GM10847 (cell line): ENCODE measurements at regions not wholly inside any gene's neighbourhood (a gene's known extent, or its start where the extent isn't known, plus 50 kb on each side); places are given as distances from the start of the nearest gene placed in this dataset.

Source experiments
- POLR2A ChIP-seq: IDR thresholded peaks from 2 replicates; pipeline ENCODE4 v1.6.1; 2011; ENCODE audit not compliant: insufficient read length; ENCODE audit errors: extremely low read depth

GRCh38 chr2:87076253-87077123, 54.8 kb upstream of the PLGLB1 start:
- TF ChIP-seq POLR2A, result peak; percentile 47

- no peak for TF ChIP-seq POLR2A
These were observed 346.1 kb upstream of the PLGLB2 start for GRCh38 chr2:87401726-87402345.

- no peak for TF ChIP-seq POLR2A
These were observed 344.1 kb upstream of the PLGLB2 start for GRCh38 chr2:87403893-87404175.
